Hematopoietic multipotent progenitor cell (in vitro differentiated cells): ENCODE measurements at regions not wholly inside any gene's neighbourhood (a gene's known extent, or its start where the extent isn't known, plus 50 kb on each side); places are given as distances from the start of the nearest gene placed in this dataset.

Experiments
- DNase-seq, 3 donors: peaks; one replicate each; pipeline ENCODE4 v3.0.0-alpha.2; 2011 to 2015; ENCODE audit warnings: low read depth in 2 of 3, low spot score in 2 of 3

GRCh38 chr10:3865565-3865964, 80.6 kb upstream of the KLF6 start:
- DNase-seq = no peak

- no peak for DNase-seq
Measured at GRCh38 chr10:3861795-3862194, 76.8 kb upstream of the KLF6 start.

- DNase-seq = no peak
Measured at GRCh38 chr10:3858051-3858845, 73.2 kb upstream of the KLF6 start.

GRCh38 chr10:3857318-3857717, 72.3 kb upstream of the KLF6 start:
- DNase-seq = no peak

- DNase-seq = no peak
Measured at GRCh38 chr10:3856593-3856992, 71.6 kb upstream of the KLF6 start.

GRCh38 chr10:3853547-3854303, 68.7 kb upstream of the KLF6 start:
- DNase-seq = no peak

GRCh38 chr10:3853016-3853415, 68.0 kb upstream of the KLF6 start:
- no peak for DNase-seq

- DNase-seq = peak; percentile 47 to 66 (median 64)
Measured at GRCh38 chr10:3852147-3852904, 67.3 kb upstream of the KLF6 start.

GRCh38 chr10:3850999-3851937, 66.3 kb upstream of the KLF6 start:
- DNase-seq = peak in 2 of 3 donors; percentile 68 to 86

GRCh38 chr10:3848775-3849635, 64.0 kb upstream of the KLF6 start:
- DNase-seq = no peak

- DNase-seq = no peak
Measured at GRCh38 chr10:3848005-3848774, 63.2 kb upstream of the KLF6 start.

GRCh38 chr10:3846736-3847135, 61.7 kb upstream of the KLF6 start:
- DNase-seq = no peak

GRCh38 chr10:3844491-3845025, 59.5 kb upstream of the KLF6 start:
- DNase-seq = no peak

GRCh38 chr10:3838460-3839437, 53.7 kb upstream of the KLF6 start:
- DNase-seq = no peak

- no peak for DNase-seq
Measured at GRCh38 chr10:3837647-3838459, 52.8 kb upstream of the KLF6 start.

GRCh38 chr10:3836222-3836820, 51.3 kb upstream of the KLF6 start:
- no peak for DNase-seq
